Common myeloid progenitor, CD34-positive (primary cell): ENCODE measurements at regions not wholly inside any gene's neighbourhood (a gene's known extent, or its start where the extent isn't known, plus 50 kb on each side); places are given as distances from the start of the nearest gene placed in this dataset.
A peak's percentile ranks its signal among the peaks of the same experiment; 100 is the strongest.

Source experiments
- CTCF ChIA-PET: fragments of 350-600 bp; sonication (Branson Sonifier 250); formaldehyde crosslinking; loops from one replicate; lab custom pipeline; 2021; ENCODE audit warnings: antibody characterized with exemption; lab: Charles Lee
- POLR2A ChIA-PET: fragments of 350-600 bp; sonication (Branson Sonifier 250); formaldehyde crosslinking; loops from one replicate; lab custom pipeline; 2021; ENCODE audit warnings: antibody characterized with exemption; lab: Charles Lee
- DNase-seq, 3 donors: peaks; one replicate each; pipeline versions ENCODE4 v3.0.0 to v3.0.0-alpha.2; 2013
- H3K27ac ChIP-seq, 2 experiments: 1 replicate in 1 of 2; 2 replicates in 1 of 2; pipeline ENCODE4 v1.7.0; 2013; ENCODE audit warnings: inconsistent platforms in 2 of 2, low read length in 2 of 2, mild to moderate bottlenecking in 2 of 2, low read depth in 1 of 2, moderate library complexity in 1 of 2; ENCODE audit not compliant: severe bottlenecking in 2 of 2, insufficient read depth in 1 of 2, poor library complexity in 1 of 2
- H3K27me3 ChIP-seq, 5 experiments: replicated peaks in 2 of 5; 1 replicate in 3 of 5; 2 replicates in 2 of 5; pipeline versions ENCODE4 v1.6.1 to v1.7.0; 2013; ENCODE audit warnings: low read length in 4 of 5, mild to moderate bottlenecking in 2 of 5, moderate library complexity in 2 of 5, inconsistent platforms in 1 of 5; ENCODE audit not compliant: insufficient read depth in 5 of 5, control insufficient read depth in 4 of 5
- H3K36me3 ChIP-seq, 4 experiments: 1 replicate in 2 of 4; 2 replicates in 2 of 4; pipeline versions ENCODE4 v1.6.1 to v1.7.0; 2013; ENCODE audit warnings: low read length in 3 of 4, control low read depth in 1 of 4, mild to moderate bottlenecking in 1 of 4; ENCODE audit not compliant: control insufficient read depth in 4 of 4, insufficient read depth in 4 of 4
- H3K4me1 ChIP-seq, 4 experiments: 1 replicate in 3 of 4; 2 replicates in 1 of 4; pipeline versions ENCODE4 v1.6.1 to v1.7.1; 2013; ENCODE audit warnings: low read length in 3 of 4, mild to moderate bottlenecking in 3 of 4, control low read depth in 1 of 4, inconsistent platforms in 1 of 4, moderate library complexity in 1 of 4; ENCODE audit not compliant: control insufficient read depth in 4 of 4, insufficient read depth in 4 of 4; ENCODE audit errors: control extremely low read depth in 1 of 4
- H3K4me3 ChIP-seq, 7 experiments: 1 replicate in 4 of 7; 2 replicates in 3 of 7; pipeline versions ENCODE4 v1.5.1 to v1.7.0; 2013; ENCODE audit warnings: mild to moderate bottlenecking in 7 of 7, low read length in 6 of 7, moderate library complexity in 6 of 7, inconsistent platforms in 2 of 7, low read depth in 2 of 7, control low read depth in 1 of 7; ENCODE audit not compliant: insufficient read depth in 4 of 7, control insufficient read depth in 1 of 7; ENCODE audit errors: extremely low read depth in 1 of 7
- H3K9me3 ChIP-seq, 5 experiments: 1 replicate in 4 of 5; 2 replicates in 1 of 5; pipeline versions ENCODE4 v1.6.1 to v1.7.1; 2013; ENCODE audit warnings: low read length in 4 of 5, mild to moderate bottlenecking in 2 of 5, inconsistent platforms in 1 of 5, low read depth in 1 of 5, moderate library complexity in 1 of 5; ENCODE audit not compliant: control insufficient read depth in 4 of 5, insufficient read depth in 2 of 5; ENCODE audit errors: control extremely low read depth in 1 of 5
- WGBS: methylation state at CpG from one replicate; pipeline ENCODE4 v1.1.5; 2013; ENCODE audit not compliant: insufficient coverage; 5-methylcytosine and 5-hydroxymethylcytosine counted together

GRCh38 chr18:56319953-56320352, 318.4 kb downstream of the TXNL1 start:
- CTCF ChIA-PET = interaction anchor here (1.1 to 1.3 kb wide), 2 partner anchors 8 to 12 kb away, joined by 3 read pairs; no protein-coding TSS in a partner anchor
- Histone ChIP-seq H3K27ac (no peak overlapping the region), H3K36me3 (no peaks in the 10 kb centered on the region), H3K4me3 (no peak overlapping the region), H3K27me3 (no peaks in the 10 kb centered on the region), H3K9me3 (no peaks in the 10 kb centered on the region), H3K4me1 (peaks cover 0 to 17% (median 8%) of the 10 kb centered on the region in 4 experiments)
- WGBS = 100% methylated on average over 2 of the region's 3 CpGs
- POLR2A ChIA-PET = interaction anchor here (0.6 kb wide), 2 partner anchors 107 to 540 kb away, joined by 3 to 4 read pairs; no protein-coding TSS in a partner anchor
- no peak for DNase-seq

- ChIA-PET POLR2A (no interaction called here), CTCF (interaction anchor here (1.2 to 1.3 kb wide), 3 partner anchors 22 to 1082 kb away, joined by 3 to 5 read pairs (median 4); no protein-coding TSS in a partner anchor)
- Histone ChIP-seq H3K27me3 (no peaks in the 10 kb centered on the region), H3K27ac (no peak overlapping the region), H3K4me3 (no peak overlapping the region), H3K9me3 (no peaks in the 10 kb centered on the region), H3K4me1 (peaks cover 2 to 11% (median 8%) of the 10 kb centered on the region in 4 experiments), H3K36me3 (no peaks in the 10 kb centered on the region)
- WGBS = 100% methylated on average over 1 of the region's 2 CpGs
- no peak for DNase-seq
Observed at GRCh38 chr18:56316727-56317126, 321.7 kb downstream of the TXNL1 start.

GRCh38 chr18:56315363-56315762, 323.0 kb downstream of the TXNL1 start:
- no peak for DNase-seq
- CTCF ChIA-PET = interaction anchor here (0.9 to 1.3 kb wide), 2 partner anchors 21 to 1080 kb away, joined by 3 to 4 read pairs; no protein-coding TSS in a partner anchor
- H3K9me3 ChIP-seq = no peaks in the 10 kb centered on the region
- POLR2A ChIA-PET = no interaction called here
- no peak overlapping the region for H3K4me3 ChIP-seq
- WGBS = 100% methylated on average over 1 of the region's 1 CpG
- no peaks in the 10 kb centered on the region for H3K27me3 ChIP-seq
- H3K4me1 ChIP-seq = peaks cover 2 to 10% (median 6%) of the 10 kb centered on the region in 4 experiments
- H3K36me3 ChIP-seq = no peaks in the 10 kb centered on the region
- no peak overlapping the region for H3K27ac ChIP-seq

GRCh38 chr18:56314396-56314795, 324.0 kb downstream of the TXNL1 start:
- no peaks in the 10 kb centered on the region for H3K27me3 ChIP-seq
- no peaks in the 10 kb centered on the region for H3K36me3 ChIP-seq
- ChIA-PET CTCF (interaction anchor here (0.8 to 1.6 kb wide), 6 partner anchors 8 to 1079 kb away, joined by 3 to 4 read pairs (median 3); no protein-coding TSS in a partner anchor), POLR2A (no interaction called here)
- H3K4me3 ChIP-seq = no peak overlapping the region
- DNase-seq = peak; percentile 39 to 41 (median 39)
- peaks cover 2 to 10% (median 6%) of the 10 kb centered on the region in 4 experiments for H3K4me1 ChIP-seq
- no CpG with 5 or more reads among the region's 1 CpG for WGBS
- H3K27ac ChIP-seq = no peak overlapping the region
- H3K9me3 ChIP-seq = no peaks in the 10 kb centered on the region

- POLR2A ChIA-PET = interaction anchor here (0.6 kb wide), 1 partner anchor 10 kb away, joined by 3 read pairs; no protein-coding TSS in a partner anchor
- H3K36me3 ChIP-seq = no peaks in the 10 kb centered on the region
- H3K4me1 ChIP-seq = peaks cover 0 to 13% (median 9%) of the 10 kb centered on the region in 4 experiments
- H3K9me3 ChIP-seq = no peaks in the 10 kb centered on the region
- no peak for DNase-seq
- CTCF ChIA-PET = interaction anchor here (1.0 to 1.7 kb wide), 4 partner anchors 8 to 1078 kb away, joined by 3 to 6 read pairs (median 4); no protein-coding TSS in a partner anchor
- no peaks in the 10 kb centered on the region for H3K27me3 ChIP-seq
- no peak overlapping the region for H3K27ac ChIP-seq
- 97% methylated on average over 4 of the region's 5 CpGs for WGBS
- no peak overlapping the region for H3K4me3 ChIP-seq
Observed at GRCh38 chr18:56312551-56313335, 325.6 kb downstream of the TXNL1 start.

GRCh38 chr18:56309104-56309503, 329.3 kb downstream of the TXNL1 start:
- H3K36me3 ChIP-seq = no peaks in the 10 kb centered on the region
- ChIA-PET POLR2A (no interaction called here), CTCF (interaction anchor here (0.9 to 2.3 kb wide), 3 partner anchors 9 to 940 kb away, joined by 3 to 9 read pairs (median 3); no protein-coding TSS in a partner anchor)
- DNase-seq = peak in 2 of 3 donors; percentile 21 to 58
- no peaks in the 10 kb centered on the region for H3K27me3 ChIP-seq
- WGBS = no CpG with 5 or more reads among the region's 2 CpGs
- H3K9me3 ChIP-seq = no peaks in the 10 kb centered on the region
- no peak overlapping the region for H3K27ac ChIP-seq
- peaks cover 0 to 15% (median 13%) of the 10 kb centered on the region in 4 experiments for H3K4me1 ChIP-seq
- H3K4me3 ChIP-seq = peak overlapping the region in 1 of 7 experiments; percentile 13
